Lower leg skin (tissue), 4 donors: ENCODE measurements at regions not wholly inside any gene's neighbourhood (a gene's known extent, or its start where the extent isn't known, plus 50 kb on each side); places are given as distances from the start of the nearest gene placed in this dataset.

Experiments
- DNase-seq, 2 donors: peaks; one replicate each; pipeline ENCODE4 v3.0.0-alpha.2; 2019; ENCODE audit warnings: low spot score in 2 of 2
- H3K4me3 ChIP-seq: fragments of 200-600 bp; sonication (generic); 2 replicates; pipeline ENCODE4 v1.5.1; 2017; ENCODE audit warnings: mild to moderate bottlenecking, low read depth; ENCODE audit not compliant: poor library complexity, severe bottlenecking
- CTCF ChIP-seq, 3 donors: fragments of 450-650 bp; IDR thresholded peaks; one replicate each; pipeline ENCODE4 v1.5.1; 2016; ENCODE audit warnings: antibody characterized with exemption in 3 of 3, mild to moderate bottlenecking in 3 of 3, moderate library complexity in 2 of 3
- POLR2A ChIP-seq, 2 donors: fragments of 450-650 bp; IDR thresholded peaks; one replicate each; pipeline ENCODE4 v1.6.1; 2016 to 2017; ENCODE audit warnings: antibody characterized with exemption in 2 of 2, mild to moderate bottlenecking in 1 of 2, moderate library complexity in 1 of 2
- WGBS, 2 donors: methylation state at CpG; one replicate each; pipeline ENCODE4 v1.1.5; 2018; 5-methylcytosine and 5-hydroxymethylcytosine counted together
- intact Hi-C: fragments of 100-400 bp; cut with DNase I; formaldehyde crosslinking; loops from one replicate; pipeline ENCODE4 v1.15.0; 2023; ENCODE audit warnings: low total_unique reads

DNA sequence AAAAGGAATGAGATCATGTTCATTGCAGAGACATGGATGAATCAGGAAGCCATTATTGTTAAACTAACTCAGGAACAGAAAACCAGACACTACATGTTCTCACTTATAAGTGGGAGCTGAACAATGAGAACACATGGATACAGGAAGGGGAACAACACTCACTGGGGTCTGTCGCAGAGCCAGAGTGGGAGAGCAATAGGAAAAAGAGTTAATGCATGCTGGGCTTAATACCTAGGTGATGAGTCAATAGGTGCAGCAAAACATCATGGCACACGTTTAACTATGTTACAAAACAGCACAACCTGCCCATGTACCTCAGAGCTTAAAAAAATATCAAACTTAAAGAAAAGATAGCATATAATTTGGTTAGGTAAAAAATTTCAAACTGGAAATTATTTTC is 281.4 kb downstream of the PABPC4L start:
- WGBS, 2 donors: 74% methylated on average over 2 of the region's 2 CpGs
- TF ChIP-seq CTCF (IDR thresholded peaks at IDR 0.05): no peak
- no peak for TF ChIP-seq POLR2A (IDR thresholded peaks at IDR 0.05)
- no peak overlapping the region for H3K4me3 ChIP-seq
- intact Hi-C loops: loop anchor here (5.0 kb wide), 1 partner anchor 523 kb away; no protein-coding TSS in a partner anchor
- no peak for DNase-seq

GRCh38 chr4:133910165-133910564 is 291.4 kb downstream of the PABPC4L start:
- no peak overlapping the region for H3K4me3 ChIP-seq
- DNase-seq: no peak
- TF ChIP-seq CTCF (IDR thresholded peaks at IDR 0.05) (no peak), POLR2A (IDR thresholded peaks at IDR 0.05) (no peak)
- 70 to 77% methylated on average over 3 of the region's 3 CpGs for WGBS, 2 donors
- intact Hi-C loops: no loop called here

GRCh38 chr4:133903029-133903428 is 298.6 kb downstream of the PABPC4L start:
- DNase-seq: no peak
- intact Hi-C loops: no loop called here
- H3K4me3 ChIP-seq: no peak overlapping the region
- TF ChIP-seq POLR2A (IDR thresholded peaks at IDR 0.05): no peak
- no peak for TF ChIP-seq CTCF (IDR thresholded peaks at IDR 0.05)

DNA sequence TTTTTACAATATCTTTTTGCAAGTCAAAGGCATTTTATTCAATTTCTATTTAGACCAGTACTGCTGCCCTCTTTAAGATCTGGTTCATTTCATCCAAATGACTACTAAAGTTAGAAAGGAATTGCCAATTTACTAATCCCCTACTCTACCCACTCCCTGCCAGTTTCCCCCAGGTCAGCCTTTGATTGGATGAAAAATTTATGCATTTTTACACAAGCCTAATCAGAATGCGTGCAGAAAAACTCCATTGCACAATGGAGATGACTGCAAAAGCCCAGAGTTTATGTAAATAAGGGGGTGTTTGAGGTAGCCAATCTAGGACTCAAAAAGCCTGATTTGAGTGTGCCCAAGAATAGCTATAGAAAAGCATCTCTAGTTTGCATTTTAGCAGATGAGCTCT is 310.6 kb downstream of the PABPC4L start:
- TF ChIP-seq POLR2A (IDR thresholded peaks at IDR 0.05): no peak
- no peak for TF ChIP-seq CTCF (IDR thresholded peaks at IDR 0.05)
- DNase-seq: no peak
- intact Hi-C loops: no loop called here
- WGBS, 2 donors: 65 to 91% methylated on average over 1 of the region's 1 CpG
- no peak overlapping the region for H3K4me3 ChIP-seq

DNA sequence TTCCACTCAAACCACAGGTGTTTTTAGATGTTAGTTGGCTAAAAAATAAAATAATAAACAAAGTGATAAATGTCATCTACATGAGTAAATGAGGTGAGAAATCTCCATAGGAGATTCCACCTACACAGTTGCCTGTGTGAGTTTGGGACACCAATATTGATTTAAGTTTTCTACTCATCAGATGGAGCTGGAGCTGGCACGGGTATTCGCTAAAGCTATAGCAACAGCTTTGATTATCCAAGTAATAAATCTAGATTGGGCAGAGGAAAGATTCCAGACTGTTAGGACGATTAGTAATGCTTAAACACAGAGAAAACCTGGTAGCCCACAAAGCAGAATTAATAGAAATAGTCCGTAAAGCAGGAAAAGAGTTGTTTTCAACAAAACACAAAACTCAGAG is 313.9 kb downstream of the PABPC4L start:
- intact Hi-C loops: no loop called here
- no peak overlapping the region for H3K4me3 ChIP-seq
- no peak for TF ChIP-seq CTCF (IDR thresholded peaks at IDR 0.05)
- TF ChIP-seq POLR2A (IDR thresholded peaks at IDR 0.05): no peak
- DNase-seq: no peak
- 63 to 73% methylated on average over 4 of the region's 4 CpGs for WGBS, 2 donors

- DNase-seq: no peak
- intact Hi-C loops: no loop called here
- 81 to 96% methylated on average over 3 of the region's 3 CpGs for WGBS, 2 donors
- TF ChIP-seq CTCF (IDR thresholded peaks at IDR 0.05) (no peak), POLR2A (IDR thresholded peaks at IDR 0.05) (no peak)
- no peak overlapping the region for H3K4me3 ChIP-seq
Observed at GRCh38 chr4:133869486-133869885, 332.1 kb downstream of the PABPC4L start.
